Transverse colon (tissue), 4 donors: ENCODE measurements at regions not wholly inside any gene's neighbourhood (a gene's known extent, or its start where the extent isn't known, plus 50 kb on each side); places are given as distances from the start of the nearest gene placed in this dataset.

ENCODE experiments used
- EP300 ChIP-seq: sonication (generic); formaldehyde crosslinking; IDR thresholded peaks from one replicate; pipeline ENCODE4 v1.6.1; 2017; ENCODE audit warnings: antibody characterized with exemption, low read depth
- POLR2A ChIP-seq: fragments of 450-650 bp; IDR thresholded peaks from one replicate; pipeline ENCODE4 v1.6.1; 2016; ENCODE audit warnings: antibody characterized with exemption, mild to moderate bottlenecking, moderate library complexity
- POLR2AphosphoS5 ChIP-seq, 3 donors: sonication (generic); formaldehyde crosslinking; IDR thresholded peaks; one replicate each; pipeline ENCODE4 v1.6.1; 2016; ENCODE audit warnings: antibody characterized with exemption in 3 of 3
- TF ChIP-seq, protein P1 (sequence below), 5 experiments: fragments of 200-600 bp in 3 of 5; fragments of 450-650 bp in 2 of 5; sonication (generic) in 3 of 5; IDR thresholded peaks; 1 replicate in 2 of 5; 2 replicates in 3 of 5; pipeline ENCODE4 v1.5.1; 2016 to 2017; ENCODE audit warnings: antibody characterized with exemption in 5 of 5, inconsistent platforms in 3 of 5, mild to moderate bottlenecking in 2 of 5, moderate library complexity in 1 of 5

DNA sequence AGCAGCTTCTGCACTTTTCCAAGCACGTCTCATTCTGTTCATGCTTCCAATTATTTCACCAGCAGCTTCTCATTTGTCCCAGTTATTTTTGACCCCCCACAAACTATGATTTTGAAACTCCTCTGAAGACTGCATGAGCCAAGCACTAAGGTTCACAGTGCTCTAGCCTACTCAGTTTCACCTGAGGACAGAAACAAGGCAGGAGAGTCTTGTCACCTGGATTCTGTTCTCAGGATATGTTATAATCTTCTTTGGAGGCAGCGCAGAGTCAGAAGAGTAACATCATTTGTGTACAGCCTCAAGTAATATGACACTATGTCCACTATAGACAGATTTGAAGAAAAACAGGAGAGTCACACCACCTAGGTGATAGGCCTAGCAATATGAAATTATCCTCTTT is 985.1 kb upstream of the TSPY4 start:
- no peak for TF ChIP-seq POLR2AphosphoS5 (IDR thresholded peaks at IDR 0.05)
- no peak for TF ChIP-seq POLR2A
- TF ChIP-seq, protein P1, sequence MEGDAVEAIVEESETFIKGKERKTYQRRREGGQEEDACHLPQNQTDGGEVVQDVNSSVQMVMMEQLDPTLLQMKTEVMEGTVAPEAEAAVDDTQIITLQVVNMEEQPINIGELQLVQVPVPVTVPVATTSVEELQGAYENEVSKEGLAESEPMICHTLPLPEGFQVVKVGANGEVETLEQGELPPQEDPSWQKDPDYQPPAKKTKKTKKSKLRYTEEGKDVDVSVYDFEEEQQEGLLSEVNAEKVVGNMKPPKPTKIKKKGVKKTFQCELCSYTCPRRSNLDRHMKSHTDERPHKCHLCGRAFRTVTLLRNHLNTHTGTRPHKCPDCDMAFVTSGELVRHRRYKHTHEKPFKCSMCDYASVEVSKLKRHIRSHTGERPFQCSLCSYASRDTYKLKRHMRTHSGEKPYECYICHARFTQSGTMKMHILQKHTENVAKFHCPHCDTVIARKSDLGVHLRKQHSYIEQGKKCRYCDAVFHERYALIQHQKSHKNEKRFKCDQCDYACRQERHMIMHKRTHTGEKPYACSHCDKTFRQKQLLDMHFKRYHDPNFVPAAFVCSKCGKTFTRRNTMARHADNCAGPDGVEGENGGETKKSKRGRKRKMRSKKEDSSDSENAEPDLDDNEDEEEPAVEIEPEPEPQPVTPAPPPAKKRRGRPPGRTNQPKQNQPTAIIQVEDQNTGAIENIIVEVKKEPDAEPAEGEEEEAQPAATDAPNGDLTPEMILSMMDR (IDR thresholded peaks at IDR 0.05): no peak
- TF ChIP-seq EP300: no peak
